Body of pancreas (tissue), 4 donors: ENCODE measurements at regions not wholly inside any gene's neighbourhood (a gene's known extent, or its start where the extent isn't known, plus 50 kb on each side); places are given as distances from the start of the nearest gene placed in this dataset.

Experiments used
- POLR2A ChIP-seq, 3 donors: fragments of 450-650 bp; IDR thresholded peaks; one replicate each; pipeline ENCODE4 v1.6.1; 2016; ENCODE audit warnings: antibody characterized with exemption in 3 of 3, mild to moderate bottlenecking in 2 of 3
- TF ChIP-seq, protein P1 (sequence below), 7 experiments: fragments of 450-650 bp in 4 of 7; fragments of 200-600 bp in 3 of 7; sonication (generic) in 3 of 7; IDR thresholded peaks; one replicate each; pipeline ENCODE4 v1.5.1; 2016 to 2019; ENCODE audit warnings: antibody characterized with exemption in 7 of 7

DNA sequence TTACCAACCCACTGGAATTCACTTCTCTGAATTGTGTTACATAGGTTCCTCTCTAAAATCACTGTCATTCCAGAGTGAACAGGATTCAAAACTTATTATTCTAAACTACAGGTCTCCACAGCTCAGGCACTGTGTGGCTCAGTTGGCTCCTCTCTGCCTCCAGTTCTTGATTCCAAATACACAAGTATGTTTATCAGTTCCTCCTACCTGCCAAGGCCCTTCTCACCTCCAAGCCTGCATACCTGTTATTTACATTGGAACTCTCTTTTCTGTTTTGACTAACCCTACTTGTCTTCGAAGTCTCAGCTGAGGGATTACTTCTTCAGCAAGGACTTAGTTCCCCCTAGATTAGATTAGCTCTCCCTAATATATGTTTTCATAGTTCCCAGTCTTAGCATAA, 397.6 kb upstream of the TMTC1 start:
- TF ChIP-seq, protein P1, sequence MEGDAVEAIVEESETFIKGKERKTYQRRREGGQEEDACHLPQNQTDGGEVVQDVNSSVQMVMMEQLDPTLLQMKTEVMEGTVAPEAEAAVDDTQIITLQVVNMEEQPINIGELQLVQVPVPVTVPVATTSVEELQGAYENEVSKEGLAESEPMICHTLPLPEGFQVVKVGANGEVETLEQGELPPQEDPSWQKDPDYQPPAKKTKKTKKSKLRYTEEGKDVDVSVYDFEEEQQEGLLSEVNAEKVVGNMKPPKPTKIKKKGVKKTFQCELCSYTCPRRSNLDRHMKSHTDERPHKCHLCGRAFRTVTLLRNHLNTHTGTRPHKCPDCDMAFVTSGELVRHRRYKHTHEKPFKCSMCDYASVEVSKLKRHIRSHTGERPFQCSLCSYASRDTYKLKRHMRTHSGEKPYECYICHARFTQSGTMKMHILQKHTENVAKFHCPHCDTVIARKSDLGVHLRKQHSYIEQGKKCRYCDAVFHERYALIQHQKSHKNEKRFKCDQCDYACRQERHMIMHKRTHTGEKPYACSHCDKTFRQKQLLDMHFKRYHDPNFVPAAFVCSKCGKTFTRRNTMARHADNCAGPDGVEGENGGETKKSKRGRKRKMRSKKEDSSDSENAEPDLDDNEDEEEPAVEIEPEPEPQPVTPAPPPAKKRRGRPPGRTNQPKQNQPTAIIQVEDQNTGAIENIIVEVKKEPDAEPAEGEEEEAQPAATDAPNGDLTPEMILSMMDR (IDR thresholded peaks at IDR 0.05), result no peak
- no peak for TF ChIP-seq POLR2A (IDR thresholded peaks at IDR 0.05)
